ENCODE measurements at regions not wholly inside any gene's neighbourhood (a gene's known extent, or its start where the extent isn't known, plus 50 kb on each side); places are given as distances from the start of the nearest gene placed in this dataset.

DNA sequence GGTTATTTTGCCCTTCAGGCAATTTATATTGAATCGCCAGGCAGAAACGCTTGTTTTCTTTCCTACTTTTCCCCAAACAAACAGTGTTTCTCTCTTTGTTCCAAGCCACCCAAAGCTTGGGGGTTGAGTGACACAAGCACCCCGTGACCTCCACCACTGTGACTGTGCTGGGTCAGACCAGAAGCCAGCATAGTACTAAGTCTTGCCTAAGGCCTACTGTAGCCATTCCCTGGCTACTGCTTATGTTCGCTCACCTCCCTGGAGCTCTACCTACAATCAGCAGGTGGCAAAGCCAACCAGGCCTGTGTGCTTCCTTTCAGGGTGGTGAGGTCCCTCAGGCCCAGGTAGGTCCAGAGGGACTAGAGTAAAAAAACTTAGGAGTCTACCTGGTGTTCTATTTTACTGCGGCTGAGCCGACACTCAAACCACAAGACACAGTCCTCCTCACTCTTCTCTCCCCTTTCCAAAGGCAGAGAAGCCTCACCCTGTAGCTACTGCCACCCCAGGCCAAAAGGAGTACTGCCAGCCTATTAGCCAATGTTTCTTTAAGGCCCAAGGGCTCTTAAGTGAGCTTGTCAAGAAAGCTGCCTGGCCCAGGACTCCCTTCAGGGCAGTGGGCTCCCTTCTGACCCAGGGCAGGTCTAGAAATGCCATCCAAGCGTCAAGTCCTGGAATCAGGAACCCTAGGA is 411.8 kb upstream of the MIS18BP1 start:
- no peaks in the 10 kb centered on the region for H3K27me3 ChIP-seq
- 86 to 89% (median 87%) methylated on average over 7 of the region's 7 CpGs for WGBS, 3 donors
- no peaks in the 10 kb centered on the region for H3K36me3 ChIP-seq
- H3K9me3 ChIP-seq: no peaks in the 10 kb centered on the region
- H3K27ac ChIP-seq: no peak overlapping the region
- no peaks in the 10 kb centered on the region for H3K4me1 ChIP-seq (ENCODE audit: insufficient read depth)
- TF ChIP-seq EP300 (IDR thresholded peaks at IDR 0.05): no peak
- no peak for TF ChIP-seq POLR2A (IDR thresholded peaks at IDR 0.05)
- TF ChIP-seq, protein P1, sequence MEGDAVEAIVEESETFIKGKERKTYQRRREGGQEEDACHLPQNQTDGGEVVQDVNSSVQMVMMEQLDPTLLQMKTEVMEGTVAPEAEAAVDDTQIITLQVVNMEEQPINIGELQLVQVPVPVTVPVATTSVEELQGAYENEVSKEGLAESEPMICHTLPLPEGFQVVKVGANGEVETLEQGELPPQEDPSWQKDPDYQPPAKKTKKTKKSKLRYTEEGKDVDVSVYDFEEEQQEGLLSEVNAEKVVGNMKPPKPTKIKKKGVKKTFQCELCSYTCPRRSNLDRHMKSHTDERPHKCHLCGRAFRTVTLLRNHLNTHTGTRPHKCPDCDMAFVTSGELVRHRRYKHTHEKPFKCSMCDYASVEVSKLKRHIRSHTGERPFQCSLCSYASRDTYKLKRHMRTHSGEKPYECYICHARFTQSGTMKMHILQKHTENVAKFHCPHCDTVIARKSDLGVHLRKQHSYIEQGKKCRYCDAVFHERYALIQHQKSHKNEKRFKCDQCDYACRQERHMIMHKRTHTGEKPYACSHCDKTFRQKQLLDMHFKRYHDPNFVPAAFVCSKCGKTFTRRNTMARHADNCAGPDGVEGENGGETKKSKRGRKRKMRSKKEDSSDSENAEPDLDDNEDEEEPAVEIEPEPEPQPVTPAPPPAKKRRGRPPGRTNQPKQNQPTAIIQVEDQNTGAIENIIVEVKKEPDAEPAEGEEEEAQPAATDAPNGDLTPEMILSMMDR (IDR thresholded peaks at IDR 0.05): no peak
- DNase-seq: no peak
- intact Hi-C loops (cut with DNase I): no loop called here
- H3K4me3 ChIP-seq: no peak overlapping the region

DNA sequence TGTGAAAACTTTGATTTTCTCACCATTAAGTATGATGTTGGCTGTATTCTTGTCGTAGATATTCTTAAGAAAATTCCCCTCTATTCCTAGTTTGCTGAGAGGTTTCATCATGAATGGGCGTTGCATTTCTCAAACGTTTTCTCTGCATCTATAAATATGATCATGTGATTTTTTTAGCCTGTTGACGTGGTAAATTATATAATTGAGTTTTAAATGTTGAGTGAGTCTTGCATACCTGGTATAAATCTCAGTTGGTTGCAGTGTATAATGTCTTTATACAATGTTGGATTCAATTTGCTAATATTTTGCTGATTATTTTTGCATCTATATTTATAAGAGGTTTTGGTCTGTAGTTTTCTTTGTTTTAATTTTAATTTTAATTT is 405.9 kb upstream of the MIS18BP1 start:
- H3K27me3 ChIP-seq: no peaks in the 10 kb centered on the region
- WGBS, 3 donors: 47 to 52% (median 49%) methylated on average over 4 of the region's 4 CpGs
- no peak overlapping the region for H3K27ac ChIP-seq
- H3K4me3 ChIP-seq: no peak overlapping the region
- no peak for DNase-seq
- no peaks in the 10 kb centered on the region for H3K4me1 ChIP-seq (ENCODE audit: insufficient read depth)
- H3K9me3 ChIP-seq: no peaks in the 10 kb centered on the region
- H3K36me3 ChIP-seq: no peaks in the 10 kb centered on the region
- intact Hi-C loops (cut with DNase I): no loop called here
- TF ChIP-seq EP300 (IDR thresholded peaks at IDR 0.05) (no peak), POLR2A (IDR thresholded peaks at IDR 0.05) (no peak)
- TF ChIP-seq, protein P1 (IDR thresholded peaks at IDR 0.05): no peak

DNA sequence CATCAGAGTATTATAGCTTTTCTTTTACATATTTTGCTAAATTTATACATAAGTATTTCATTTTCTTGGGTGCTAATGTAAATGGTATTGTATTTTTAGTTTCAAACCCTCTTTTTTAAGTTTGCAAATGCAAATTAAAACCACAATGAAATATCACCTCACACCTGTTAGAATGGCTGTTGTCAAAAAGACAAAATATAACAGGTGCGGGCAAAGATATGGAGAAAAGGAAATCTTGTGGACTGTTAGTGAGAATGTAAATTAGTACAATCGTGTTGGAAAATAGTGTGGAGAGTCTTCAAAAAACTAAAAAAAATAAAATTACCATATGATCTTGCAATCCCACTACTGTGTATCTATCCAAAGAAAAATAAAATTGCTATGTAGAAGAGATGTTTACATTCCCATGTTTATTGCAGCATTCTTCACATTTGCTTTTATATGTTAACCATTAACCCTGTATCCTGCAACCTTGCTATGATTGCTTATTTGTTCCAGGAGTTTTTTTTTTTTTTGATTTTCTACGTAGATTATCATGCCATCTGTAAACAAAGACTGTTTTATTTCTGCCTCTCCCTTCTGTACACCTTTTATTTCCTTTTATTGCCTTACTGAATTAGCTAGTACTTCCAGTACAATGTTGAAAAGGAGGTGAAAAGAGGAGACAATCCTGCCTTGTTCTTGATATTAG is 405.4 kb upstream of the MIS18BP1 start:
- no peak for DNase-seq
- Histone ChIP-seq H3K4me3 (no peak overlapping the region), H3K4me1 (ENCODE audit: insufficient read depth) (no peaks in the 10 kb centered on the region), H3K27me3 (no peaks in the 10 kb centered on the region), H3K36me3 (no peaks in the 10 kb centered on the region), H3K9me3 (no peaks in the 10 kb centered on the region), H3K27ac (no peak overlapping the region)
- intact Hi-C loops (cut with DNase I): no loop called here
- TF ChIP-seq, protein P1 (IDR thresholded peaks at IDR 0.05): no peak
- no peak for TF ChIP-seq EP300 (IDR thresholded peaks at IDR 0.05)
- WGBS, 3 donors: 35 to 59% (median 39%) methylated on average over 3 of the region's 3 CpGs

DNA sequence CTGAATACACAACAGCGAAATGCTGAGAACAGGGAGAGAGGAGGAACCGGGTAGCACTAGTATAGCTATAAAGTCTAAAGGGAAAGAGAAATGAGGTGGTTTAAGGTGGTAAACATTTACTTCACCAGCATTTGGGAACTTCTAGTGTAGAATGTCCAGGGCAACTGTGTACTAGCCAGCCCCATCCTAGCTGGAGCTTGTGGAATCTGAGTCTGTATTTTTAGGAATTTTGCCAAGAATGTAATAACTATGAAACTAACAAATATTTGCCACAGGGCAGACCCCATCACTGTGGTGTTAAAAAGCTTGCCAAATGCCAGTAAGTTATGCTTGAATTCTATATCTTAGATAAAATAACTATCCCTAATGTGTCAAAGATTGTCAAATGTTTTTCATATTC is 398.9 kb upstream of the MIS18BP1 start:
- Histone ChIP-seq H3K27me3 (no peaks in the 10 kb centered on the region), H3K36me3 (no peaks in the 10 kb centered on the region), H3K27ac (no peak overlapping the region), H3K9me3 (no peaks in the 10 kb centered on the region), H3K4me1 (ENCODE audit: insufficient read depth) (no peaks in the 10 kb centered on the region), H3K4me3 (no peak overlapping the region)
- TF ChIP-seq, protein P1 (IDR thresholded peaks at IDR 0.05): no peak
- TF ChIP-seq POLR2A (IDR thresholded peaks at IDR 0.05) (no peak), EP300 (IDR thresholded peaks at IDR 0.05) (no peak)
- no peak for DNase-seq
- 63 to 70% (median 66%) methylated on average over 2 of the region's 2 CpGs for WGBS, 3 donors
- intact Hi-C loops (cut with DNase I): no loop called here

Data from ovary (tissue), 7 donors.